Astrocyte (in vitro differentiated cells and primary cell): ENCODE measurements at regions not wholly inside any gene's neighbourhood (a gene's known extent, or its start where the extent isn't known, plus 50 kb on each side); places are given as distances from the start of the nearest gene placed in this dataset.
"Not testable (repeated sequence)": the region's sequence is repeated elsewhere in the genome, so short reads cannot be mapped to it uniquely, and the experiment has no call there.

Experiments used
- DNase-seq: peaks from one replicate; pipeline ENCODE4 v3.0.0-alpha.2; 2010; ENCODE audit warnings: low read depth
- FAIRE-seq: peaks from 2 replicates; lab custom pipeline; 2011; peaks lifted over from hg19 to GRCh38; lab: Jason Lieb, UNC
- H2AFZ ChIP-seq: 2 replicates; pipeline ENCODE4 v1.6.0; 2012; ENCODE audit warnings: low read depth, low read length, inconsistent platforms
- H3K27ac ChIP-seq: 2 replicates; pipeline ENCODE4 v1.5.1; 2011; ENCODE audit warnings: low read depth, low read length, inconsistent platforms
- H3K27me3 ChIP-seq: 2 replicates; pipeline ENCODE4 v1.6.0; 2011; ENCODE audit warnings: low read length, inconsistent platforms; ENCODE audit not compliant: insufficient read depth
- H3K36me3 ChIP-seq: 2 replicates; pipeline ENCODE4 v1.5.1; 2011; ENCODE audit warnings: low read length, inconsistent platforms; ENCODE audit not compliant: insufficient read depth
- H3K4me1 ChIP-seq: 2 replicates; pipeline ENCODE4 v1.5.1; 2011; ENCODE audit warnings: low read length, inconsistent platforms; ENCODE audit not compliant: insufficient read depth
- H3K4me2 ChIP-seq: 2 replicates; pipeline ENCODE4 v1.6.0; 2012; ENCODE audit warnings: low read length, inconsistent platforms
- H3K4me3 ChIP-seq: 2 replicates; pipeline ENCODE4 v1.5.1; 2011; ENCODE audit warnings: low read depth, mild to moderate bottlenecking, low read length, inconsistent platforms; ENCODE audit not compliant: insufficient read depth
- H3K79me2 ChIP-seq: 2 replicates; pipeline ENCODE4 v1.6.0; 2012; ENCODE audit warnings: mild to moderate bottlenecking, low read length, inconsistent platforms; ENCODE audit not compliant: insufficient read depth
- H3K9ac ChIP-seq: 2 replicates; pipeline ENCODE4 v1.6.0; 2012; ENCODE audit warnings: mild to moderate bottlenecking, low read length, inconsistent platforms
- H3K9me3 ChIP-seq: 2 replicates; pipeline ENCODE4 v1.5.1; 2012; ENCODE audit warnings: low read depth, mild to moderate bottlenecking, low read length, inconsistent platforms; ENCODE audit not compliant: insufficient read depth
- H4K20me1 ChIP-seq: 2 replicates; pipeline ENCODE4 v1.6.0; 2012; ENCODE audit warnings: low read length, inconsistent platforms; ENCODE audit not compliant: insufficient read depth
- H3K27ac Mint-ChIP-seq: one replicate; pipeline ENCODE4 v1.8.0; 2021; ENCODE audit warnings: mild to moderate bottlenecking, mixed read lengths; ENCODE audit not compliant: unreplicated experiment
- H3K27me3 Mint-ChIP-seq: one replicate; pipeline ENCODE4 v1.8.0; 2021; ENCODE audit warnings: low read depth, mixed read lengths; ENCODE audit not compliant: unreplicated experiment
- H3K36me3 Mint-ChIP-seq: one replicate; pipeline ENCODE4 v1.8.0; 2021; ENCODE audit warnings: low read depth, mixed read lengths; ENCODE audit not compliant: unreplicated experiment
- H3K4me1 Mint-ChIP-seq: one replicate; pipeline ENCODE4 v1.8.0; 2021; ENCODE audit warnings: low read depth, mixed read lengths; ENCODE audit not compliant: unreplicated experiment
- H3K4me3 Mint-ChIP-seq: one replicate; pipeline ENCODE4 v1.8.0; 2021; ENCODE audit warnings: mild to moderate bottlenecking, moderate library complexity, mixed read lengths; ENCODE audit not compliant: unreplicated experiment
- H3K9me3 Mint-ChIP-seq: one replicate; pipeline ENCODE4 v1.8.0; 2021; ENCODE audit warnings: mild to moderate bottlenecking, mixed read lengths; ENCODE audit not compliant: unreplicated experiment
- EZH2 ChIP-seq: IDR thresholded peaks from 2 replicates; pipeline ENCODE4 v1.6.1; 2012; ENCODE audit warnings: mild to moderate bottlenecking, low read length, inconsistent platforms; ENCODE audit not compliant: insufficient read depth
- TF ChIP-seq, protein P1 (sequence below): IDR thresholded peaks from 2 replicates; pipeline ENCODE4 v1.5.1; 2011; ENCODE audit warnings: low read depth, mild to moderate bottlenecking, inconsistent platforms, low read length, moderate library complexity; ENCODE audit not compliant: insufficient read depth

DNA sequence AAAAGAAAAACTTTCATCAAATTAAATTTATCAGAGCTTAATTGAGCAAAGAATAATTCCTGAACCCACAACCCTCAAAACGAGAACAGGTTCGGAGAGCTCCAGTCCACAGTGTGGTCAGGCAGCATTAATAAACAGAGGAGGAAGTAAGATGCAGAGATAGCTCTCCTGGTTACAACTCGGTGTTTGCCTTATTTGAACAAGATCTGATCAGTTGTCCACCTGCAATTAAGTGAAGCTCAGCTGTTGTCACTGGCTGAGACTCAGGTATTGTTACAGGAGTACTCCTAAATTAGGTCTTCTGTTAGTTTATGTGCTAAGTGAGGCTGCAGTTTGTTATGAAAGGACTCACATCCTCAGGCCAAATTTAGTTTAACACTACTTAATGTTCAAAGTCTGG is 451.4 kb upstream of the PDE3A start:
- Histone ChIP-seq H3K36me3 (no peaks in the 10 kb centered on the region), H3K4me3 (no peak overlapping the region), H3K79me2 (no peaks in the 10 kb centered on the region), H3K4me2 (no peak overlapping the region), H3K27ac (no peak overlapping the region), H2AFZ (no peak overlapping the region), H3K9ac (no peak overlapping the region), H4K20me1 (no peaks in the 10 kb centered on the region), H3K4me1 (no peaks in the 10 kb centered on the region), H3K27me3 (no peaks in the 10 kb centered on the region), H3K9me3 (no peaks in the 10 kb centered on the region)
- no peak for FAIRE-seq
- H3K4me3 Mint-ChIP-seq = no peak overlapping the region
- H3K9me3 Mint-ChIP-seq = peaks cover 3% of the 10 kb centered on the region
- no peak overlapping the region for H3K27ac Mint-ChIP-seq
- H3K36me3 Mint-ChIP-seq = no peaks in the 10 kb centered on the region
- TF ChIP-seq, protein P1, sequence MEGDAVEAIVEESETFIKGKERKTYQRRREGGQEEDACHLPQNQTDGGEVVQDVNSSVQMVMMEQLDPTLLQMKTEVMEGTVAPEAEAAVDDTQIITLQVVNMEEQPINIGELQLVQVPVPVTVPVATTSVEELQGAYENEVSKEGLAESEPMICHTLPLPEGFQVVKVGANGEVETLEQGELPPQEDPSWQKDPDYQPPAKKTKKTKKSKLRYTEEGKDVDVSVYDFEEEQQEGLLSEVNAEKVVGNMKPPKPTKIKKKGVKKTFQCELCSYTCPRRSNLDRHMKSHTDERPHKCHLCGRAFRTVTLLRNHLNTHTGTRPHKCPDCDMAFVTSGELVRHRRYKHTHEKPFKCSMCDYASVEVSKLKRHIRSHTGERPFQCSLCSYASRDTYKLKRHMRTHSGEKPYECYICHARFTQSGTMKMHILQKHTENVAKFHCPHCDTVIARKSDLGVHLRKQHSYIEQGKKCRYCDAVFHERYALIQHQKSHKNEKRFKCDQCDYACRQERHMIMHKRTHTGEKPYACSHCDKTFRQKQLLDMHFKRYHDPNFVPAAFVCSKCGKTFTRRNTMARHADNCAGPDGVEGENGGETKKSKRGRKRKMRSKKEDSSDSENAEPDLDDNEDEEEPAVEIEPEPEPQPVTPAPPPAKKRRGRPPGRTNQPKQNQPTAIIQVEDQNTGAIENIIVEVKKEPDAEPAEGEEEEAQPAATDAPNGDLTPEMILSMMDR = no peak
- TF ChIP-seq EZH2 = no peak
- no peaks in the 10 kb centered on the region for H3K27me3 Mint-ChIP-seq
- DNase-seq = no peak
- peaks cover 2% of the 10 kb centered on the region for H3K4me1 Mint-ChIP-seq

DNA sequence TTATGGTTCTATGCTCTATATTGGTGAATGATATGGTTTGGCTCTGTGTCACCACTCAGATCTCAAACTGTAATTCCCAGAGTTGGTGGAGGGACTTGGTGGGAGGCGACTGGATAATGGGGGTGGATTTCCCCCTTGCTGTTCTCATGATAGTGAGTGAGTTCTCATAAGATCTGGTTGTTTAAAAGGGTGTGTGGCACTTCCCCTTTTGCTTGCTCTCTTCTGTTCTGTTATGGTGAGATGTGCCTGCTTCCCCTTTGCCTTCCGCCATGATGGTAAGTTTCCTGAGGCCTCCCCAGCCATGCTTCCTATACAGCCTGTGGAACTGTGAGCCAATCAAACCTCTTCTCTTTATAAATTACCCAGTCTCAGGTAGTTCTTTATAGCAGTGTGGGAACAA is 446.6 kb upstream of the PDE3A start:
- not testable (repeated sequence) for H3K36me3 ChIP-seq, H3K27me3 Mint-ChIP-seq, H3K9me3 ChIP-seq, H4K20me1 ChIP-seq, H3K36me3 Mint-ChIP-seq, H3K9ac ChIP-seq, H3K27ac ChIP-seq, H3K79me2 ChIP-seq, H3K4me1 Mint-ChIP-seq, DNase-seq, H3K4me1 ChIP-seq, H3K4me3 Mint-ChIP-seq, H3K4me2 ChIP-seq, H3K27me3 ChIP-seq, H3K27ac Mint-ChIP-seq, H3K9me3 Mint-ChIP-seq, FAIRE-seq, H2AFZ ChIP-seq, H3K4me3 ChIP-seq

DNA sequence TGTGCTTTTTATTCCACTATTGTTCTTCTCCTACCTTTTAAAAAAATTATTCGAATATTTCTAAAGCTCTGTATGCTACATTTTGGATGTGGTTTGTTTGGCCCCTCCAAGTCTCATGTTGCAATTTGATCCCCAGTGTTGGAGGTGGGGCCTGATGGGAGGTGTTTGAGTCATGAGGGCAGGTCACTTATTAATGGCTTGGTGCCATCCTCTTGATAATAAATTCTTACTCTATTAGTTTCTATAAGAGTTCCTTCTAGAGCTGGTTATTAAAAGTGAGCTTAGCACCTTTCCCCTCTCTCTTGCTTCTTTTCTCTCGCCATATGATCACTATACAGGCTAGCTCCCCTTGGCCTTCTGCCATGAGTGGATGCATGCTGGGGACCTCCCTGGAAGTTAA is 445.6 kb upstream of the PDE3A start:
- Histone ChIP-seq H3K27ac (no peak overlapping the region), H3K4me2 (no peak overlapping the region), H2AFZ (no peak overlapping the region), H3K4me3 (no peak overlapping the region), H3K9ac (no peak overlapping the region), H3K36me3 (no peaks in the 10 kb centered on the region), H3K4me1 (no peaks in the 10 kb centered on the region), H3K27me3 (no peaks in the 10 kb centered on the region), H3K9me3 (no peaks in the 10 kb centered on the region), H4K20me1 (no peaks in the 10 kb centered on the region), H3K79me2 (no peaks in the 10 kb centered on the region)
- TF ChIP-seq EZH2 = no peak
- FAIRE-seq = no peak
- H3K9me3 Mint-ChIP-seq = peaks cover 5% of the 10 kb centered on the region
- no peaks in the 10 kb centered on the region for H3K36me3 Mint-ChIP-seq
- no peak for DNase-seq
- H3K27ac Mint-ChIP-seq = no peak overlapping the region
- no peak overlapping the region for H3K4me3 Mint-ChIP-seq
- no peaks in the 10 kb centered on the region for H3K4me1 Mint-ChIP-seq
- no peaks in the 10 kb centered on the region for H3K27me3 Mint-ChIP-seq

DNA sequence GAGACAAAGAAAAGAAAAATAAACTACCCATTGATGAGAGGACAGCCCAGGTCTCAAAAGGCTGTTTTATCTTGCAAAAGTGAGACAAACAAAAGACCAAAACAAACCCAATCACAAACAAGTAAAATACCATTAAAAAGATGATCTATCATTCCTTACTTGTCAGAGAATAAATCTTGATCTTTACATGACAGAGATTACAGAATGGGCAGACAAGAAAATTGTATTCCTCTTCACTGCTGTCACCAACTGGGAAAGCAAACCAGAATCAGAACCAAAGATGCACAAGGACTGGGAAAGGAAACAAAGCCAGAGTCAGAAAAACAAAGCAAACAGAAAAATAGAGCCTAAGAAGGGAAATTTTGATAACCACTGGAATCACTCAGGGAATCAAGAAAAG is 444.0 kb upstream of the PDE3A start:
- Histone ChIP-seq H3K9me3 (no peaks in the 10 kb centered on the region), H3K4me2 (no peak overlapping the region), H3K27ac (no peak overlapping the region), H3K9ac (no peak overlapping the region), H3K79me2 (no peaks in the 10 kb centered on the region), H2AFZ (no peak overlapping the region), H3K4me1 (no peaks in the 10 kb centered on the region), H3K4me3 (no peak overlapping the region), H4K20me1 (no peaks in the 10 kb centered on the region), H3K36me3 (no peaks in the 10 kb centered on the region), H3K27me3 (no peaks in the 10 kb centered on the region)
- Mint-ChIP-seq H3K4me1 (no peaks in the 10 kb centered on the region), H3K27ac (no peak overlapping the region), H3K27me3 (no peaks in the 10 kb centered on the region), H3K9me3 (peaks cover 5% of the 10 kb centered on the region), H3K36me3 (no peaks in the 10 kb centered on the region), H3K4me3 (no peak overlapping the region)
- DNase-seq (no peak), FAIRE-seq (no peak)
- TF ChIP-seq, protein P1 = no peak
- no peak for TF ChIP-seq EZH2
